ENCODE measurements at regions not wholly inside any gene's neighbourhood (a gene's known extent, or its start where the extent isn't known, plus 50 kb on each side); places are given as distances from the start of the nearest gene placed in this dataset.
A peak's percentile ranks its signal among the peaks of the same experiment; 100 is the strongest.

DNA sequence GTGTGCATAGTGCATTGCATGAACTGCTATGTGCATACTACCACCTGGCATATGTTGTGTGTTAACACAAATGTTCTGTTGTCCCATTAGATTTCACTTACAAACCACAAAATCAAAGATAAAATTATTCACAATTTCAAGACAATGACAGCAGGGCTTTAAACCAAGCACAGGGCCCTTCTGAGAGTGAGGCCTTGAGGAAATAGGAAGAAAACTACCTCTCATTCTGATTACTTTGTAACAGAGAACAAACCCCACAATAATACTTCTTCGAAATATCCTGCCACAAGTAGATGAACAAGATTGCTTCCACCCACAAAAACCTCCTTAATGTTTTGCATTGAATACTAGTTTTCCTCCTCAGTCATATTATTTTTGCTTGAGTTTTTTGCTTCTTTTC is 85.5 kb upstream of the SPANXB1 start:
- intact Hi-C loops (cut with DNase I), result no loop called here
- Histone ChIP-seq H3K27me3 (no peaks in the 10 kb centered on the region), H3K4me1 (no peaks in the 10 kb centered on the region), H3K27ac (no peak overlapping the region), H3K9me3 (no peaks in the 10 kb centered on the region), H3K4me3 (replicated peaks in 1 of 3) (no peak overlapping the region), H3K36me3 (no peaks in the 10 kb centered on the region)
- WGBS, 2 donors, result 90 to 95% methylated on average over 1 of the region's 1 CpG
- no peak for DNase-seq
- TF ChIP-seq CTCF (IDR thresholded peaks at IDR 0.05) (no peak), POLR2A (IDR thresholded peaks at IDR 0.05) (no peak)

- WGBS, 2 donors, result 87 to 94% methylated on average over 4 of the region's 4 CpGs
- intact Hi-C loops (cut with DNase I), result no loop called here
These were observed 84.9 kb upstream of the SPANXB1 start for GRCh38 chrX:140917354-140918115.

DNA sequence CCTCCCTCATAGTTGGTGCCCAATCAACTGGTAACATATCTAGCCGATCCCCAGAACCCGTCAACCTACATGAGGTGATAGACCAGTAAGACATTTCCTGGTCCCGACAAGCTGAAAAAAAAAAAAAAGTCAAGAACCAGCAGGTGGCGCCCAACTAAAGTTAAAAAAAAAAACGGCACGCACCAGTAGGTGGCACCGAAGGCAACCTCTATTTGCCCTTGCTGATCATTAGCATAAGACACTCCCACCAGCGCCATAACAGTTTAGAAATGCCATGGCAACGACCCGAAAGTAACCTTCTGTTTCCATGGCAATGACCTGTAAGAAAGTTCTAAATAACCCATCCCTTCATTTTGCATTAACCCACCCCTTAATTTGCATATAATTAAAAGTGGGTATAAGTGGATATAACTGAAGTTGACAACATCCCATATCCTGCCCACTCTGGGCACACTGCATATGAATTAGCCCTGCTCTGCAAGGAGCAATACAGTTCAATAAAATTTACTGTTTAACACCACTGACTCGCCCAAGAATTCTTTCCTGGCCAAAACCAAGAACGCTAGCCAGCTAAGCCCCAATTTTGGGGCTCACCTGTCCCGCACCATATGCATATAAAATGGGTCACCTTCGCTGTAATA is 83.9 kb upstream of the SPANXB1 start:
- TF ChIP-seq CTCF (IDR thresholded peaks at IDR 0.05) (peak in 3 of 6 experiments; percentile 22 to 69 (median 38)), POLR2A (IDR thresholded peaks at IDR 0.05) (no peak)
- no peaks in the 10 kb centered on the region for H3K9me3 ChIP-seq
- H3K36me3 ChIP-seq, result no peaks in the 10 kb centered on the region
- no peak overlapping the region for H3K27ac ChIP-seq
- no peaks in the 10 kb centered on the region for H3K4me1 ChIP-seq
- intact Hi-C loops (cut with DNase I), result no loop called here
- H3K4me3 ChIP-seq (replicated peaks in 1 of 3), result no peak overlapping the region
- H3K27me3 ChIP-seq, result no peaks in the 10 kb centered on the region
- peak; percentile 11 to 23 for DNase-seq
- WGBS, 2 donors, result 37% methylated on average over 14 of the region's 14 CpGs

More at GRCh38 chrX:140917354-140918115, 84.9 kb upstream of the SPANXB1 start:
- no peak for DNase-seq
- Histone ChIP-seq H3K9me3 (no peaks in the 10 kb centered on the region), H3K27me3 (no peaks in the 10 kb centered on the region), H3K27ac (no peak overlapping the region), H3K36me3 (no peaks in the 10 kb centered on the region), H3K4me1 (no peaks in the 10 kb centered on the region), H3K4me3 (replicated peaks in 1 of 3) (no peak overlapping the region)
- TF ChIP-seq CTCF (IDR thresholded peaks at IDR 0.05) (no peak), POLR2A (IDR thresholded peaks at IDR 0.05) (no peak)

- no peaks in the 10 kb centered on the region for H3K9me3 ChIP-seq
These were observed 82.0 kb upstream of the SPANXB1 start for GRCh38 chrX:140920416-140920815.

More at GRCh38 chrX:140920416-140920815, 82.0 kb upstream of the SPANXB1 start:
- H3K4me1 ChIP-seq, result no peaks in the 10 kb centered on the region
- no peaks in the 10 kb centered on the region for H3K36me3 ChIP-seq
- intact Hi-C loops (cut with DNase I), result no loop called here
- no peaks in the 10 kb centered on the region for H3K27me3 ChIP-seq
- no peak overlapping the region for H3K27ac ChIP-seq
- H3K4me3 ChIP-seq (replicated peaks in 1 of 3), result no peak overlapping the region
- no peak for DNase-seq
- whole genome bisulfite sequencing, 2 donors, result 91 to 99% methylated on average over 5 of the region's 5 CpGs
- TF ChIP-seq CTCF (IDR thresholded peaks at IDR 0.05), result no peak
- TF ChIP-seq POLR2A (IDR thresholded peaks at IDR 0.05), result no peak
